ENCODE measurements at regions not wholly inside any gene's neighbourhood (a gene's known extent, or its start where the extent isn't known, plus 50 kb on each side); places are given as distances from the start of the nearest gene placed in this dataset.

GRCh38 chr18:25827228-25827627 is 263.2 kb downstream of the SS18 start:
- no peak for DNase-seq
- no peak overlapping the region for H3K27ac ChIP-seq
- H3K27me3 ChIP-seq (ENCODE audit: insufficient read depth, low read depth, severe bottlenecking) = no peaks in the 10 kb centered on the region
- H3K9me3 ChIP-seq (ENCODE audit: severe bottlenecking) = no peaks in the 10 kb centered on the region
- H3K4me3 ChIP-seq (ENCODE audit: low read depth, low read length) = no peak overlapping the region
- no peaks in the 10 kb centered on the region for H3K36me3 ChIP-seq
- TF ChIP-seq CTCF (IDR thresholded peaks at IDR 0.05; ENCODE audit: low read depth, low read length) = no peak

GRCh38 chr18:25826823-25827222 is 263.6 kb downstream of the SS18 start:
- no peak for TF ChIP-seq CTCF (IDR thresholded peaks at IDR 0.05; ENCODE audit: low read depth, low read length)
- Histone ChIP-seq H3K27me3 (ENCODE audit: insufficient read depth, low read depth, severe bottlenecking) (no peaks in the 10 kb centered on the region), H3K4me3 (ENCODE audit: low read depth, low read length) (no peak overlapping the region), H3K9me3 (ENCODE audit: severe bottlenecking) (no peaks in the 10 kb centered on the region), H3K27ac (no peak overlapping the region), H3K36me3 (no peaks in the 10 kb centered on the region)
- DNase-seq = no peak

GRCh38 chr18:25825979-25826776 is 264.2 kb downstream of the SS18 start:
- no peaks in the 10 kb centered on the region for H3K9me3 ChIP-seq (ENCODE audit: severe bottlenecking)
- no peak for TF ChIP-seq CTCF (IDR thresholded peaks at IDR 0.05; ENCODE audit: low read depth, low read length)
- H3K4me3 ChIP-seq (ENCODE audit: low read depth, low read length) = no peak overlapping the region
- H3K27ac ChIP-seq = no peak overlapping the region
- no peaks in the 10 kb centered on the region for H3K27me3 ChIP-seq (ENCODE audit: insufficient read depth, low read depth, severe bottlenecking)
- no peak for DNase-seq
- H3K36me3 ChIP-seq = no peaks in the 10 kb centered on the region

- DNase-seq = no peak
- no peak overlapping the region for H3K4me3 ChIP-seq (ENCODE audit: low read depth, low read length)
- no peak for TF ChIP-seq CTCF (IDR thresholded peaks at IDR 0.05; ENCODE audit: low read depth, low read length)
- H3K27ac ChIP-seq = no peak overlapping the region
- no peaks in the 10 kb centered on the region for H3K36me3 ChIP-seq
- H3K9me3 ChIP-seq (ENCODE audit: severe bottlenecking) = no peaks in the 10 kb centered on the region
- H3K27me3 ChIP-seq (ENCODE audit: insufficient read depth, low read depth, severe bottlenecking) = no peaks in the 10 kb centered on the region
Observed at GRCh38 chr18:25825056-25825455, 265.4 kb downstream of the SS18 start.

- H3K27me3 ChIP-seq (ENCODE audit: insufficient read depth, low read depth, severe bottlenecking) = peaks cover 4% of the 10 kb centered on the region
- no peak for TF ChIP-seq CTCF (IDR thresholded peaks at IDR 0.05; ENCODE audit: low read depth, low read length)
Observed at GRCh38 chr18:25819746-25820363, 270.6 kb downstream of the SS18 start.

More at GRCh38 chr18:25819746-25820363, 270.6 kb downstream of the SS18 start:
- H3K9me3 ChIP-seq (ENCODE audit: severe bottlenecking) = no peaks in the 10 kb centered on the region
- no peaks in the 10 kb centered on the region for H3K36me3 ChIP-seq
- H3K4me3 ChIP-seq (ENCODE audit: low read depth, low read length) = no peak overlapping the region
- DNase-seq = no peak
- H3K27ac ChIP-seq = no peak overlapping the region
